Neural cell (in vitro differentiated cells): ENCODE measurements at regions not wholly inside any gene's neighbourhood (a gene's known extent, or its start where the extent isn't known, plus 50 kb on each side); places are given as distances from the start of the nearest gene placed in this dataset.

Source experiments
- H2AFZ ChIP-seq: fragments of 200-600, 300-800 bp; sonication (generic), shearing (Covaris generic); 2 replicates; pipeline ENCODE4 v1.6.0; 2014; ENCODE audit warnings: low read depth, mild to moderate bottlenecking, antibody characterized with exemption, low read length, moderate library complexity
- H3F3A ChIP-seq: fragments of 200-600 bp; shearing (Covaris generic); 2 replicates; pipeline ENCODE4 v1.6.1; 2016; ENCODE audit warnings: mild to moderate bottlenecking, moderate library complexity, mixed read lengths, antibody characterized with exemption, low read length; ENCODE audit not compliant: insufficient read depth, poor library complexity, severe bottlenecking
- H3K27ac ChIP-seq: fragments of 200-600, 300-800 bp; sonication (generic), shearing (Covaris generic); 2 replicates; pipeline ENCODE4 v1.5.1; 2014; ENCODE audit warnings: mild to moderate bottlenecking, low read length, moderate library complexity
- H3K27me3 ChIP-seq: fragments of 300-800, 200-600 bp; sonication (generic), shearing (Covaris generic); 2 replicates; pipeline ENCODE4 v1.6.0; 2014; ENCODE audit warnings: mild to moderate bottlenecking, low read depth, low read length, moderate library complexity; ENCODE audit not compliant: insufficient read depth
- H3K36me3 ChIP-seq: fragments of 300-800, 200-600 bp; sonication (generic), shearing (Covaris generic); 2 replicates; pipeline ENCODE4 v1.5.1; 2014; ENCODE audit warnings: mild to moderate bottlenecking, antibody characterized with exemption, low read length, moderate library complexity; ENCODE audit not compliant: insufficient read depth
- H3K4me2 ChIP-seq: fragments of 300-800, 200-600 bp; sonication (generic), shearing (Covaris generic); 2 replicates; pipeline ENCODE4 v1.6.0; 2014; ENCODE audit warnings: mild to moderate bottlenecking, low read length
- H3K4me3 ChIP-seq: fragments of 300-800, 200-600 bp; sonication (generic), shearing (Covaris generic); 2 replicates; pipeline ENCODE4 v1.5.1; 2014; ENCODE audit warnings: mild to moderate bottlenecking, low read length, moderate library complexity
- H3K79me2 ChIP-seq: fragments of 200-600 bp; shearing (Covaris generic); replicated peaks from 2 replicates; pipeline ENCODE4 v1.6.0; 2014; ENCODE audit warnings: mild to moderate bottlenecking, low read length, moderate library complexity; ENCODE audit not compliant: insufficient read depth
- H3K9ac ChIP-seq: fragments of 300-800, 200-600 bp; sonication (generic), shearing (Covaris generic); 2 replicates; pipeline ENCODE4 v1.6.1; 2016; ENCODE audit warnings: mild to moderate bottlenecking, low read length, mixed read lengths
- H3K9me2 ChIP-seq: fragments of 200-600 bp; shearing (Covaris generic); 2 replicates; pipeline ENCODE4 v1.6.1; 2016; ENCODE audit warnings: mild to moderate bottlenecking, low read length, mixed read lengths; ENCODE audit not compliant: insufficient read depth
- H3K9me3 ChIP-seq: fragments of 200-600, 300-800 bp; sonication (generic), shearing (Covaris generic); 2 replicates; pipeline ENCODE4 v1.6.1; 2016; ENCODE audit warnings: mild to moderate bottlenecking, mixed run types, low read length, moderate library complexity, mixed read lengths
- H4K20me1 ChIP-seq: fragments of 200-600 bp; shearing (Covaris generic); 2 replicates; pipeline ENCODE4 v1.6.1; 2016; ENCODE audit warnings: mild to moderate bottlenecking, mixed run types; ENCODE audit not compliant: insufficient read depth
- CTCF ChIP-seq: fragments of 450-650 bp; IDR thresholded peaks from 2 replicates; pipeline ENCODE4 v1.5.1; 2014; ENCODE audit warnings: antibody characterized with exemption, mild to moderate bottlenecking, moderate library complexity; ENCODE audit not compliant: poor library complexity, severe bottlenecking
- EP300 ChIP-seq: fragments of 450-650 bp; conservative IDR thresholded peaks from 2 replicates; pipeline ENCODE4 v1.6.1; 2014; ENCODE audit warnings: antibody characterized with exemption, mild to moderate bottlenecking, moderate library complexity; ENCODE audit not compliant: poor library complexity, severe bottlenecking
- EZH2 ChIP-seq: fragments of 200-600, 300-800 bp; shearing (Covaris generic), sonication (generic); IDR thresholded peaks from 2 replicates; pipeline ENCODE4 v1.6.1; 2014; ENCODE audit warnings: antibody characterized with exemption, low read length, borderline replicate concordance, mild to moderate bottlenecking; ENCODE audit not compliant: insufficient read depth, poor library complexity, severe bottlenecking
- MXI1 ChIP-seq: fragments of 450-650 bp; conservative IDR thresholded peaks from 2 replicates; pipeline ENCODE4 v1.6.1; 2014; ENCODE audit warnings: antibody characterized with exemption, mild to moderate bottlenecking; ENCODE audit not compliant: poor library complexity, severe bottlenecking
- POLR2AphosphoS5 ChIP-seq: IDR thresholded peaks from 2 replicates; pipeline ENCODE4 v1.6.1; 2012
- RAD21 ChIP-seq: fragments of 450-650 bp; conservative IDR thresholded peaks from 2 replicates; pipeline ENCODE4 v1.6.1; 2014; ENCODE audit warnings: antibody characterized with exemption, mild to moderate bottlenecking, moderate library complexity
- REST ChIP-seq: IDR thresholded peaks from 2 replicates; pipeline ENCODE4 v1.6.1; 2012; ENCODE audit warnings: borderline replicate concordance
- SMC3 ChIP-seq: fragments of 450-650 bp; conservative IDR thresholded peaks from 2 replicates; pipeline ENCODE4 v1.6.1; 2014; ENCODE audit warnings: antibody characterized with exemption, mild to moderate bottlenecking, moderate library complexity; ENCODE audit not compliant: poor library complexity
- TAF1 ChIP-seq: IDR thresholded peaks from 2 replicates; pipeline ENCODE4 v1.6.1; 2012; ENCODE audit warnings: low read depth

GRCh38 chr11:91258876-91259275 is 965.7 kb upstream of the FAT3 start:
- Histone ChIP-seq H3K9me3 (no peaks in the 10 kb centered on the region), H2AFZ (no peak overlapping the region), H4K20me1 (no peaks in the 10 kb centered on the region), H3K4me3 (no peak overlapping the region), H3K27me3 (no peaks in the 10 kb centered on the region), H3K79me2 (no peaks in the 10 kb centered on the region), H3K9ac (no peak overlapping the region), H3K9me2 (no peaks in the 10 kb centered on the region), H3K4me2 (no peak overlapping the region), H3K36me3 (no peaks in the 10 kb centered on the region), H3F3A (no peaks in the 10 kb centered on the region), H3K27ac (no peak overlapping the region)
- TF ChIP-seq POLR2AphosphoS5: no peak
- no peak for TF ChIP-seq EZH2
- no peak for TF ChIP-seq SMC3
- no peak for TF ChIP-seq MXI1
- TF ChIP-seq EP300: no peak
- TF ChIP-seq REST: no peak
- no peak for TF ChIP-seq TAF1
- TF ChIP-seq RAD21: no peak
- TF ChIP-seq CTCF: no peak

GRCh38 chr11:91257667-91258066 is 967.0 kb upstream of the FAT3 start:
- H3K27me3 ChIP-seq: no peaks in the 10 kb centered on the region
- TF ChIP-seq CTCF: no peak
- TF ChIP-seq MXI1: no peak
- no peak for TF ChIP-seq POLR2AphosphoS5
- TF ChIP-seq RAD21: no peak
- TF ChIP-seq EP300: no peak
- TF ChIP-seq EZH2: no peak
- no peak for TF ChIP-seq TAF1
- no peak for TF ChIP-seq SMC3
- no peaks in the 10 kb centered on the region for H3K36me3 ChIP-seq
- no peak overlapping the region for H3K4me2 ChIP-seq
- H3F3A ChIP-seq: no peaks in the 10 kb centered on the region
- H3K9ac ChIP-seq: no peak overlapping the region
- H3K9me3 ChIP-seq: no peaks in the 10 kb centered on the region
- no peak overlapping the region for H2AFZ ChIP-seq
- no peaks in the 10 kb centered on the region for H4K20me1 ChIP-seq
- H3K27ac ChIP-seq: no peak overlapping the region
- no peak overlapping the region for H3K4me3 ChIP-seq
- H3K79me2 ChIP-seq: no peaks in the 10 kb centered on the region
- no peaks in the 10 kb centered on the region for H3K9me2 ChIP-seq
